ENCODE measurements at regions not wholly inside any gene's neighbourhood (a gene's known extent, or its start where the extent isn't known, plus 50 kb on each side); places are given as distances from the start of the nearest gene placed in this dataset.

- ATAC-seq (ENCODE audit: insufficient read depth, low read depth) (no peak), DNase-seq (no peak)
- H3K36me3 ChIP-seq (ENCODE audit: insufficient read depth, low read length) = no peaks in the 10 kb centered on the region
- no peaks in the 10 kb centered on the region for H3K4me1 ChIP-seq (ENCODE audit: insufficient read depth, low read length)
- TF ChIP-seq EZH2 (IDR thresholded peaks at IDR 0.05; ENCODE audit: borderline replicate concordance, low read depth, low read length, severe bottlenecking) (no peak), CTCF (IDR thresholded peaks at IDR 0.05; ENCODE audit: borderline replicate concordance, extremely low read depth, low read length, poor library complexity, severe bottlenecking) (no peak)
- H3K4me3 ChIP-seq (ENCODE audit: low read depth in 1 of 2, low read length in 2 of 2) = no peak overlapping the region
- no peak overlapping the region for H3K4me2 ChIP-seq (ENCODE audit: insufficient read depth, low read length)
- H3K9me3 ChIP-seq (ENCODE audit: insufficient read depth, low read length, severe bottlenecking) = no peaks in the 10 kb centered on the region
- H4K20me1 ChIP-seq (ENCODE audit: insufficient read depth, low read length) = no peaks in the 10 kb centered on the region
- H3K79me2 ChIP-seq (ENCODE audit: insufficient read depth, low read length) = no peaks in the 10 kb centered on the region
- H3K27me3 ChIP-seq (ENCODE audit: insufficient read depth, low read length, poor library complexity) = peaks cover 3% of the 10 kb centered on the region
- H3K9ac ChIP-seq (ENCODE audit: low read depth, low read length) = no peak overlapping the region
- H2AFZ ChIP-seq (ENCODE audit: low read depth, low read length) = no peak overlapping the region
- no peak overlapping the region for H3K27ac ChIP-seq (ENCODE audit: low read length)
Measured at GRCh38 chr6:16827627-16828026, 66.4 kb upstream of the ATXN1 start.

- no peaks in the 10 kb centered on the region for H4K20me1 ChIP-seq (ENCODE audit: insufficient read depth, low read length)
- H3K4me1 ChIP-seq (ENCODE audit: insufficient read depth, low read length) = no peaks in the 10 kb centered on the region
- H3K27me3 ChIP-seq (ENCODE audit: insufficient read depth, low read length, poor library complexity) = peaks cover 3% of the 10 kb centered on the region
- H3K79me2 ChIP-seq (ENCODE audit: insufficient read depth, low read length) = no peaks in the 10 kb centered on the region
- ATAC-seq (ENCODE audit: insufficient read depth, low read depth) (no peak), DNase-seq (no peak)
- no peak overlapping the region for H3K4me3 ChIP-seq (ENCODE audit: low read depth in 1 of 2, low read length in 2 of 2)
- no peak overlapping the region for H2AFZ ChIP-seq (ENCODE audit: low read depth, low read length)
- TF ChIP-seq CTCF (IDR thresholded peaks at IDR 0.05; ENCODE audit: borderline replicate concordance, extremely low read depth, low read length, poor library complexity, severe bottlenecking) (no peak), EZH2 (IDR thresholded peaks at IDR 0.05; ENCODE audit: borderline replicate concordance, low read depth, low read length, severe bottlenecking) (no peak)
- H3K9ac ChIP-seq (ENCODE audit: low read depth, low read length) = no peak overlapping the region
- H3K9me3 ChIP-seq (ENCODE audit: insufficient read depth, low read length, severe bottlenecking) = no peaks in the 10 kb centered on the region
- H3K36me3 ChIP-seq (ENCODE audit: insufficient read depth, low read length) = no peaks in the 10 kb centered on the region
- H3K27ac ChIP-seq (ENCODE audit: low read length) = no peak overlapping the region
- no peak overlapping the region for H3K4me2 ChIP-seq (ENCODE audit: insufficient read depth, low read length)
Measured at GRCh38 chr6:16825784-16826183, 64.5 kb upstream of the ATXN1 start.

- Histone ChIP-seq H3K9me3 (ENCODE audit: insufficient read depth, low read length, severe bottlenecking) (no peaks in the 10 kb centered on the region), H3K27ac (ENCODE audit: low read length) (no peak overlapping the region), H3K4me1 (ENCODE audit: insufficient read depth, low read length) (no peaks in the 10 kb centered on the region), H3K4me2 (ENCODE audit: insufficient read depth, low read length) (no peak overlapping the region), H3K9ac (ENCODE audit: low read depth, low read length) (no peak overlapping the region), H3K27me3 (ENCODE audit: insufficient read depth, low read length, poor library complexity) (peaks cover 3% of the 10 kb centered on the region), H4K20me1 (ENCODE audit: insufficient read depth, low read length) (no peaks in the 10 kb centered on the region), H2AFZ (ENCODE audit: low read depth, low read length) (no peak overlapping the region), H3K4me3 (ENCODE audit: low read depth in 1 of 2, low read length in 2 of 2) (no peak overlapping the region), H3K79me2 (ENCODE audit: insufficient read depth, low read length) (no peaks in the 10 kb centered on the region), H3K36me3 (ENCODE audit: insufficient read depth, low read length) (no peaks in the 10 kb centered on the region)
- ATAC-seq (ENCODE audit: insufficient read depth, low read depth) = no peak
- no peak for TF ChIP-seq EZH2 (IDR thresholded peaks at IDR 0.05; ENCODE audit: borderline replicate concordance, low read depth, low read length, severe bottlenecking)
- TF ChIP-seq CTCF (IDR thresholded peaks at IDR 0.05; ENCODE audit: borderline replicate concordance, extremely low read depth, low read length, poor library complexity, severe bottlenecking) = no peak
- DNase-seq = no peak
Measured at GRCh38 chr6:16824845-16825685, 63.8 kb upstream of the ATXN1 start.
